K562 (cell line): ENCODE measurements at regions not wholly inside any gene's neighbourhood (a gene's known extent, or its start where the extent isn't known, plus 50 kb on each side); places are given as distances from the start of the nearest gene placed in this dataset.
A peak's percentile ranks its signal among the peaks of the same experiment; 100 is the strongest.

ENCODE experiments used
- ARID4B ChIP-seq: sonication (generic); formaldehyde crosslinking; IDR thresholded peaks from 2 replicates; pipeline ENCODE4 v1.8.0; 2022; ENCODE audit warnings: mild to moderate bottlenecking, missing genetic modification reagents
- ATF6 ChIP-seq: sonication (generic); formaldehyde crosslinking; IDR thresholded peaks from 2 replicates; pipeline ENCODE4 v1.4.0; 2020; ENCODE audit warnings: mild to moderate bottlenecking, missing genetic modification reagents
- BRD9 ChIP-seq: fragments of 450-650 bp; IDR thresholded peaks from 2 replicates; pipeline ENCODE4 v1.6.1; 2018; ENCODE audit warnings: low read depth; ENCODE audit not compliant: partially characterized antibody
- CBFA2T2 ChIP-seq: fragments of 450-650 bp; conservative IDR thresholded peaks from 2 replicates; pipeline ENCODE4 v1.6.1; 2017; ENCODE audit warnings: mild to moderate bottlenecking
- MIER1 ChIP-seq: fragments of 450-650 bp; IDR thresholded peaks from 2 replicates; pipeline ENCODE4 v1.6.1; 2016; ENCODE audit warnings: antibody characterized with exemption, mild to moderate bottlenecking, low read depth
- MTF1 ChIP-seq: fragments of 250-450 bp; sonication (Bioruptor Pico); IDR thresholded peaks from 2 replicates; pipeline ENCODE4 v1.9.0; 2021; ENCODE audit warnings: moderate library complexity, mild to moderate bottlenecking, inconsistent platforms, borderline replicate concordance
- MYNN ChIP-seq, 2 experiments: sonication (generic); formaldehyde crosslinking in 1 of 2; IDR thresholded peaks; 2 replicates each; pipeline versions ENCODE4 v1.5.0 to v1.6.1; 2016 to 2020; ENCODE audit warnings: antibody characterized with exemption in 1 of 2, missing genetic modification reagents in 1 of 2
- NCOR1 ChIP-seq: fragments of 450-650 bp; IDR thresholded peaks from 2 replicates; pipeline ENCODE4 v1.6.1; 2016; ENCODE audit warnings: mild to moderate bottlenecking, moderate library complexity
- PATZ1 ChIP-seq: fragments of 250-450 bp; sonication (Bioruptor Pico); IDR thresholded peaks from 2 replicates; pipeline ENCODE4 v1.5.0; 2020; ENCODE audit warnings: mild to moderate bottlenecking, borderline replicate concordance
- PTBP1 ChIP-seq: fragments of 200-400 bp; formaldehyde crosslinking; IDR thresholded peaks from 2 replicates; pipeline ENCODE4 v1.6.1; 2017; ENCODE audit warnings: low read depth, low read length
- RBFOX2 ChIP-seq: fragments of 200-400 bp; formaldehyde crosslinking; IDR thresholded peaks from 2 replicates; pipeline ENCODE4 v1.6.1; 2017; ENCODE audit warnings: low read depth, mild to moderate bottlenecking, low read length, moderate library complexity
- SOX6 ChIP-seq: fragments of 450-650 bp; IDR thresholded peaks from 2 replicates; pipeline ENCODE4 v1.6.1; 2014; ENCODE audit warnings: mild to moderate bottlenecking
- SP1 ChIP-seq: sonication (generic); formaldehyde crosslinking; IDR thresholded peaks from 2 replicates; pipeline ENCODE4 v1.8.1; 2022; ENCODE audit warnings: mild to moderate bottlenecking, missing genetic modification reagents
- YY1 ChIP-seq, 3 experiments: IDR thresholded peaks; 2 replicates each; pipeline ENCODE4 v1.6.1; 2011; ENCODE audit warnings: low read length in 2 of 3, mild to moderate bottlenecking in 2 of 3, moderate library complexity in 2 of 3, borderline replicate concordance in 1 of 3, control low read depth in 1 of 3, low read depth in 1 of 3; ENCODE audit not compliant: insufficient read depth in 3 of 3, insufficient replicate concordance in 2 of 3, control insufficient read depth in 1 of 3, insufficient read length in 1 of 3; ENCODE audit errors: extremely low read depth in 1 of 3
- ZFP91 ChIP-seq: sonication (generic); formaldehyde crosslinking; IDR thresholded peaks from 2 replicates; pipeline ENCODE4 v1.8.0; 2022; ENCODE audit warnings: mild to moderate bottlenecking, missing genetic modification reagents
- ZKSCAN1 ChIP-seq: fragments of 150-350 bp; IDR thresholded peaks from 2 replicates; pipeline ENCODE4 v1.6.1; 2016; ENCODE audit warnings: low read depth, low read length

- TF ChIP-seq ARID4B (CRISPR knock-in tag) (no peak), NCOR1 (no peak), MIER1 (no peak), RBFOX2 (no peak), ZKSCAN1 (no peak), ZFP91 (CRISPR knock-in tag) (no peak), MTF1 (CRISPR knock-in tag) (no peak), CBFA2T2 (0 out of 2 replicates have a peak, but pooled peaks have one; percentile 25), BRD9 (no peak), YY1 (IDR thresholded peaks at IDR 0.05; ENCODE audit: borderline replicate concordance in 1 of 3, control insufficient read depth in 1 of 3, extremely low read depth in 1 of 3, insufficient read depth in 3 of 3, insufficient read length in 1 of 3, insufficient replicate concordance in 2 of 3, low read depth in 1 of 3, low read length in 2 of 3) (no peak), PTBP1 (no peak), MYNN (IDR thresholded peaks at IDR 0.05) (no peak), MYNN (CRISPR knock-in tag; IDR thresholded peaks at IDR 0.05) (no peak), ATF6 (CRISPR knock-in tag) (no peak), SOX6 (no peak), PATZ1 (CRISPR knock-in tag) (no peak), SP1 (CRISPR knock-in tag) (no peak)
Observed at GRCh38 chr3:193929921-193930646, 205.9 kb upstream of the HES1 start (continued).
